HPDE6-E6E7 (cell line): ENCODE measurements at regions not wholly inside any gene's neighbourhood (a gene's known extent, or its start where the extent isn't known, plus 50 kb on each side); places are given as distances from the start of the nearest gene placed in this dataset.

Source experiments
- DNase-seq: peaks from one replicate; pipeline ENCODE4 v3.0.0; 2011; ENCODE audit warnings: missing footprints; ENCODE audit errors: extremely low spot score

- no peak for DNase-seq
Measured at GRCh38 chr2:126558029-126558428, 97.9 kb upstream of the GYPC start.

- DNase-seq: no peak
Measured at GRCh38 chr2:126568734-126569133, 87.2 kb upstream of the GYPC start.

DNA sequence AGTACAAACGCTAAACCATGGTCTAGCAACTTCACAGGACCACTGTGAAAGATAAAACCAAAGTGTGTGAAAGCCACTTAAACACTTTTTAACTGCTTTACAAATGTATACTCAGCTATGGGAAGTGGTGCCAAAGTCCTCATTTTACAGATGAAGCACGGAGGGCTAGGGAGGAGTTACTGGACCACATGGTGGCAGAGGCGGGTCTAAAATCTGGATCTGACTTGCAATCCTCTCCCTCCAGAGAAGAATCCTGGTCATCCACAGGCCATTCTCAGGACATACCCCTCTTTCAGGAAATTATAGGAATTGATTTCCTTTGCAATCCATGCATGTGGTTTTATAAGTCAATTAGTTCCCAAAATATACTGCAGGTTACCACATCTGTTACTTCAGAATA lies 84.6 kb upstream of the GYPC start:
- no peak for DNase-seq

- no peak for DNase-seq
Measured at GRCh38 chr2:126575631-126576030, 80.3 kb upstream of the GYPC start.

DNA sequence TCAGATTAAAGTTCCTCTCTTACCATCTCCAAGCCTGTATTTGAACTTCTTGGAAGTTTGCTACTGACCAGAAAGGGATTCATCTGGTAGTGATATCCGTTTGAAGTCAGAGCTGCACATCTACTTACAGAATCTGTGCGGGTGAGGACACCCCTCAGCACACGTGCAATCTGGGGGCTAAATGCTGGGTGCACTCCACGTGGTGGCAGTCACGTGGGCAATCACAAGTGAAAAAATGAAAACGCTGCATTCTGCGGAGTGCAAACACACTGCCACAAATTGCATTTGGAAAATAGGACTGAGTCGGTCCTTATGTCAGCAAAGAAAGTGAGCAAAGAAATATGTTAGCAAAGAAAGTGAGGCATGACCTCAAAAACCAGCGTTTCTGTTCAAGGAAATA lies 76.1 kb upstream of the GYPC start:
- no peak for DNase-seq

- no peak for DNase-seq
Measured at GRCh38 chr2:126586317-126586716, 69.6 kb upstream of the GYPC start.

- no peak for DNase-seq
Measured at GRCh38 chr2:126599062-126599461, 56.9 kb upstream of the GYPC start.

GRCh38 chr2:126600742-126601141 lies 55.2 kb upstream of the GYPC start:
- no peak for DNase-seq

DNA sequence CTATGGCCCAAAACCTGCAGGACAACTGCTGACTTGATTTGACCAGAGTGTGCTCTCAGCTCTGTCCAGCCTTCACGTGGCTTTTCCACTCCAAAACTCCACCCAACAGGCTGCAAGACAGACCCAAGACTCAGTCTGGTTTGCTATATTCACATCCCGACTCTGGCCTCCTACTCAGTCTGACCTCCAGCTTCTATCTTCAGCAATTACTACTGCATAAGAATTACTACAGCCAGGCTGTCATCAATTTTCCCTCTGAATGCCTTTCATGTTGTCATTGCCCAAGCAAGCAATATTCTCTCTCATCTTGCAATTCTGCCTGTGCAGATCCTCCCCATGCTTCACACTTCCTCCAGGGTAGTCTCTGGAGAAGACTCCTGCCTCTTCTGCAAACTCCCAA lies 53.6 kb upstream of the GYPC start:
- no peak for DNase-seq
